HEK293 (cell line): ENCODE measurements at regions not wholly inside any gene's neighbourhood (a gene's known extent, or its start where the extent isn't known, plus 50 kb on each side); places are given as distances from the start of the nearest gene placed in this dataset.

Experiments used
- MZF1 ChIP-seq: fragments of 450-650 bp; formaldehyde crosslinking; IDR thresholded peaks from 2 replicates; pipeline ENCODE4 v1.5.1; 2017; ENCODE audit warnings: missing biosample characterization, missing genetic modification characterization, borderline replicate concordance
- ZNF747 ChIP-seq: fragments of 450-650 bp; formaldehyde crosslinking; IDR thresholded peaks from 2 replicates; pipeline ENCODE4 v1.5.1; 2016; ENCODE audit warnings: missing biosample characterization, missing genetic modification characterization
- TF ChIP-seq, protein P1 (sequence below): fragments of 450-650 bp; formaldehyde crosslinking; IDR thresholded peaks from 2 replicates; pipeline ENCODE4 v1.5.1; 2017; ENCODE audit warnings: missing biosample characterization, missing genetic modification characterization

DNA sequence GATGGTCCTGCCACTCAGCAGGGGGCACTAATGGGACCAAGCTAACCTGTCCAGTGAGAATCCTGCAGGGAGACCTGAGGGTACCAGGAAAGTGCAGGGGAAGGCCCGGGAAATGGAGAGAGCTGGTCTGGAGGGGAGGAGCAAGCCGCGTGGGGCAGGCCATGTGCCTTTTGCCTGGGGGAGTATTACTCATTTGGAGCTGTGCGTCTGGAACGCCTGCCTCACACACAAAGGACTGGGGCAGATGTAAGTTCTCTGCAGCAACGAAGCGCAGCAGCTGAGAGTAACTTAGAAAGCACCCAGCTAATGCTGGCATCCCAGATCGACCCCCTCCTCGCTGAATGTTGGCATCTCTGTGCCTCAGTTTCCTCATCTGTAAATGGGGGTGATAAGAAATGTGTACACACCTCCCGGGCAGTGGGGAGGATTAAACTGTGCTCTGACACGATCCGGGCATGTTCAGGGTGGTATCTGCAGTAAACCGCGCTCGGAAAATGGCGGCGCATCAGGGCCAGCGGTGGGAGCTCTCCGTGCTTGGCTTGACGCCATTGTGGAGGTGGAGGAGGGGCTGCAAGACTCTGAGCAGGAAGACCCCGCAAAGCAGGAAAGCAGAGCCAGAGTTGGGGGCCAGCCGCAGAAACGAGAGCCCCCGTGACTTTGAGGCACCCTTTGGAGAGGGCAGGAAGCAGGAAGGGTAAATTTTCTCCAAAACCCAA is 212.5 kb downstream of the NPHP4 start:
- TF ChIP-seq ZNF747 = no peak
- TF ChIP-seq, protein P1, sequence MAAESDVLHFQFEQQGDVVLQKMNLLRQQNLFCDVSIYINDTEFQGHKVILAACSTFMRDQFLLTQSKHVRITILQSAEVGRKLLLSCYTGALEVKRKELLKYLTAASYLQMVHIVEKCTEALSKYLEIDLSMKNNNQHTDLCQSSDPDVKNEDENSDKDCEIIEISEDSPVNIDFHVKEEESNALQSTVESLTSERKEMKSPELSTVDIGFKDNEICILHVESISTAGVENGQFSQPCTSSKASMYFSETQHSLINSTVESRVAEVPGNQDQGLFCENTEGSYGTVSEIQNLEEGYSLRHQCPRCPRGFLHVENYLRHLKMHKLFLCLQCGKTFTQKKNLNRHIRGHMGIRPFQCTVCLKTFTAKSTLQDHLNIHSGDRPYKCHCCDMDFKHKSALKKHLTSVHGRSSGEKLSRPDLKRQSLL = no peak
- TF ChIP-seq MZF1 = no peak
